Gastroesophageal sphincter (tissue), 4 donors: ENCODE measurements at regions not wholly inside any gene's neighbourhood (a gene's known extent, or its start where the extent isn't known, plus 50 kb on each side); places are given as distances from the start of the nearest gene placed in this dataset.

Experiments
- ATAC-seq: fragments of 150-250 bp; one replicate; pipeline ENCODE4 v1.9.1; 2016; ENCODE audit warnings: mild to moderate bottlenecking, moderate library complexity
- H3K27ac ChIP-seq, 4 donors: fragments of 200-600 bp; sonication (generic) in 3 of 4; 1 replicate in 3 of 4; 2 replicates in 1 of 4; pipeline ENCODE4 v1.5.1; 2016 to 2019
- H3K27me3 ChIP-seq: fragments of 200-600 bp; sonication (generic); one replicate; pipeline ENCODE4 v1.5.1; 2019
- H3K36me3 ChIP-seq, 2 donors: fragments of 200-600 bp; sonication (generic); one replicate each; pipeline ENCODE4 v1.5.1; 2019; ENCODE audit warnings: control low read depth in 1 of 2
- H3K4me1 ChIP-seq, 3 donors: fragments of 200-600 bp; sonication (generic); 1 replicate in 2 of 3; 2 replicates in 1 of 3; pipeline ENCODE4 v1.5.1; 2016 to 2019; ENCODE audit warnings: control low read depth in 2 of 3
- H3K4me3 ChIP-seq, 2 donors: fragments of 200-600 bp; sonication (generic); one replicate each; pipeline ENCODE4 v1.5.1; 2019; ENCODE audit warnings: mild to moderate bottlenecking in 1 of 2, moderate library complexity in 1 of 2
- H3K9me3 ChIP-seq, 3 donors: fragments of 200-600 bp; sonication (generic); one replicate each; pipeline ENCODE4 v1.5.1; 2017 to 2019; ENCODE audit warnings: control low read depth in 2 of 3
- EP300 ChIP-seq: sonication (generic); formaldehyde crosslinking; IDR thresholded peaks from one replicate; pipeline ENCODE4 v1.6.1; 2017; ENCODE audit warnings: antibody characterized with exemption, mild to moderate bottlenecking
- POLR2A ChIP-seq, 2 donors: fragments of 450-650 bp; IDR thresholded peaks; one replicate each; pipeline ENCODE4 v1.6.1; 2017; ENCODE audit warnings: antibody characterized with exemption in 2 of 2, mild to moderate bottlenecking in 2 of 2, moderate library complexity in 1 of 2
- POLR2AphosphoS5 ChIP-seq: sonication (generic); formaldehyde crosslinking; IDR thresholded peaks from one replicate; pipeline ENCODE4 v1.6.1; 2017; ENCODE audit warnings: antibody characterized with exemption
- WGBS, 2 donors: methylation state at CpG; one replicate each; pipeline ENCODE4 v1.1.5; 2018; ENCODE audit warnings: low coverage in 1 of 2; 5-methylcytosine and 5-hydroxymethylcytosine counted together
- TF ChIP-seq, protein P1 (sequence below), 4 experiments: fragments of 200-600 bp in 2 of 4; fragments of 450-650 bp in 2 of 4; sonication (generic) in 1 of 4; IDR thresholded peaks; one replicate each; pipeline ENCODE4 v1.5.1; 2017 to 2019; ENCODE audit warnings: antibody characterized with exemption in 4 of 4, mild to moderate bottlenecking in 2 of 4, moderate library complexity in 2 of 4

DNA sequence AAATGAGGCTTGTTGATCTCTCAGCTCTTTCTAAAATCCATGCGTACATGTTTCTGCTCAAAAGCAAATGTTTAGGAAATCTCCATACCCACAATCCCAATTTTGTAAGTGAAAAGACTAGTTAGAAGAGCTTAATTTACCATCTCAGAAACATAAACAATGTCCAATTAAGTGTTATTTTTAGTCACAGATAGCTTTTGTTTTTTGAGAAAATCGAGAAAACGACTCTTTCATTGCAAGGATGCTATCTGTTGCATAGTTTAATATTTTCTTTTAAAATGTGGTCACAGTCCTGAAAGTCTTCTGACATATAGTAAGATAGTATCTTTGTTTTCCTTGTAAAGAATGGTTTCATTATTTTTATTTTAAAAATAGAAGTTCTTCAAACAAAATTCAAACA lies 338.0 kb upstream of the DAB2 start:
- Histone ChIP-seq H3K4me3 (no peak overlapping the region), H3K27ac (no peak overlapping the region), H3K4me1 (no peaks in the 10 kb centered on the region), H3K9me3 (no peaks in the 10 kb centered on the region), H3K36me3 (no peaks in the 10 kb centered on the region), H3K27me3 (no peaks in the 10 kb centered on the region)
- WGBS, 2 donors: 73 to 88% methylated on average over 2 to 3 of the region's 3 CpGs
- TF ChIP-seq, protein P1, sequence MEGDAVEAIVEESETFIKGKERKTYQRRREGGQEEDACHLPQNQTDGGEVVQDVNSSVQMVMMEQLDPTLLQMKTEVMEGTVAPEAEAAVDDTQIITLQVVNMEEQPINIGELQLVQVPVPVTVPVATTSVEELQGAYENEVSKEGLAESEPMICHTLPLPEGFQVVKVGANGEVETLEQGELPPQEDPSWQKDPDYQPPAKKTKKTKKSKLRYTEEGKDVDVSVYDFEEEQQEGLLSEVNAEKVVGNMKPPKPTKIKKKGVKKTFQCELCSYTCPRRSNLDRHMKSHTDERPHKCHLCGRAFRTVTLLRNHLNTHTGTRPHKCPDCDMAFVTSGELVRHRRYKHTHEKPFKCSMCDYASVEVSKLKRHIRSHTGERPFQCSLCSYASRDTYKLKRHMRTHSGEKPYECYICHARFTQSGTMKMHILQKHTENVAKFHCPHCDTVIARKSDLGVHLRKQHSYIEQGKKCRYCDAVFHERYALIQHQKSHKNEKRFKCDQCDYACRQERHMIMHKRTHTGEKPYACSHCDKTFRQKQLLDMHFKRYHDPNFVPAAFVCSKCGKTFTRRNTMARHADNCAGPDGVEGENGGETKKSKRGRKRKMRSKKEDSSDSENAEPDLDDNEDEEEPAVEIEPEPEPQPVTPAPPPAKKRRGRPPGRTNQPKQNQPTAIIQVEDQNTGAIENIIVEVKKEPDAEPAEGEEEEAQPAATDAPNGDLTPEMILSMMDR (IDR thresholded peaks at IDR 0.05): no peak
- TF ChIP-seq EP300: no peak
- no peak for TF ChIP-seq POLR2A (IDR thresholded peaks at IDR 0.05)
- no peak for TF ChIP-seq POLR2AphosphoS5
- ATAC-seq: no peak

DNA sequence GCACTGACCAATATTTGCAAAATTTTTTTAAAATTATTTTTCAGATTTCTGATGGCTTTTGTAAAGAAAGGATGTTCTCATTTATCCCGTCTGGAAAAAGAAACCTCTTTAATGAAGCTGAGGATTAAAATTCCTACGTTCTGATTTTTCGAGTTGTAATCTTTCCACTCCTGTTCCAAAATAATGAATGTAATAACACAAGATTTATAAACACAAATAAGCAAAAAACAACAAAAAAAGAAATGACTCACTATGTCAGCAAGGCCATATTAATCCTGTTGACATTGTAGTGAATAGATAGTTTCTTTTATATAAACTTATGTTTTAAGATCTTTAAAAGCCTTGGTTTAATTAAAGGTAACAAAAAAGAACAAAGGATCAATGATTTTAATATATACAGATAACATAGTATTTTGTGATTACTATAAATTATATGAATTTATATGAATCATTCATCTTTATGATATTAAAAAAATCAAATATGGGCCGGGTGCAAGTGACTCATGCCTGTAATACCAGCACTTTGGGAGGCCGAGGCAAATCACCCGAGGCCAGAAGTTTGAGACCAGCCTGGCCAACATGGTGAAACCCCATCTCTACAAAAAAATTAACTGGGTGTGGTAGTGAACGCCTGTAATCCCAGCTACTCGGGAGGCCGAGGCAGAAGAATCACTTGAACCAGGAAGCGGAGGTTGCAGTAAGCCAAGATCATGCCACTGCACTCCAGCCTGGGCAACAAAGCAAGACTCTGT lies 336.6 kb upstream of the DAB2 start:
- H3K9me3 ChIP-seq: no peaks in the 10 kb centered on the region
- H3K4me3 ChIP-seq: no peak overlapping the region
- no peaks in the 10 kb centered on the region for H3K4me1 ChIP-seq
- 64 to 65% methylated on average over 6 of the region's 10 CpGs for WGBS, 2 donors
- H3K27ac ChIP-seq: peak overlapping the region in 2 of 4 donors; percentile 25 to 45
- no peaks in the 10 kb centered on the region for H3K36me3 ChIP-seq
- H3K27me3 ChIP-seq: no peaks in the 10 kb centered on the region
- no peak for ATAC-seq
- TF ChIP-seq POLR2AphosphoS5 (no peak), EP300 (no peak), POLR2A (IDR thresholded peaks at IDR 0.05) (no peak)
- TF ChIP-seq, protein P1 (IDR thresholded peaks at IDR 0.05): no peak

DNA sequence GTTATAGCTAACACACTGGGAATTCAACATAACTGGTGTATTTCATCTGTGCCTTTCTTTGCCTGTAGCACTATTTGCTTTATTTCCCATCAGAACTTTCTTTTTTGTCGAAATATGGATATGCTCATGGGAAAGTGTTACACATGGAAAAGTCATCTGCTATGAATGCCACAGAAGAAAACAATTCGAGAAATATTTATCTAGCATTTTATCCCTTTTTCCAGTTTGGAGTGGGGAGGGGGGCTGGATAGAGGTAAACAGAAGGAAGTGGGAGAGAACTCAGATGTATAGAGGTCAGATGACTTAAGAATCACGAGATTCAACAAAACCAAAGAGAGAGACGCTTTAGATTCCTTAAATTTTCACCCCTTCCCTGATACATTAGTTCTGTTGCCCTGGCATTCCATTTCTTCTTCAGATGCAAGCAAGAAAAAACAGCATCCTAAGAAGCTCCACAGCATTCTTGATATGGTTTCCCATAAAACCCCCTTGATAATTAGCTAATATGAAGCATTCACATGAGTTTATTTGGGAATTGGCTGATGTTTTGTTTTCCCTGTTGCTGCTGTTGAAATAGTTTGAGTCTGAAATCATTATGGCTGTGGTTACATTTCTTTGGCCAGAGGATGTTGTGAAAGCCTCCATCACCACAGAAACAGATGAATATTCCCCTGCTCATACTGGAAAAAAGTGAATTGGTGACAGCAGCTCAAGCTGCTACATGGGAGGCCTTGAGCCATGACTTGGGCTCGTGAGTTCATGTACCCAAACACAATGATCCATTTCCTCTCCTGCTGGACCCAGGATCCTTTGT lies 335.8 kb upstream of the DAB2 start:
- Histone ChIP-seq H3K36me3 (no peaks in the 10 kb centered on the region), H3K27ac (peak overlapping the region in 3 of 4 donors; percentile 25 to 66 (median 58)), H3K4me3 (no peak overlapping the region), H3K27me3 (no peaks in the 10 kb centered on the region), H3K4me1 (no peaks in the 10 kb centered on the region), H3K9me3 (no peaks in the 10 kb centered on the region)
- TF ChIP-seq POLR2A (IDR thresholded peaks at IDR 0.05): no peak
- TF ChIP-seq, protein P1 (IDR thresholded peaks at IDR 0.05): no peak
- TF ChIP-seq POLR2AphosphoS5: peak; percentile 28
- no peak for TF ChIP-seq EP300
- ATAC-seq: peak; percentile 93
- WGBS, 2 donors: 37 to 48% methylated on average over 5 of the region's 5 CpGs

DNA sequence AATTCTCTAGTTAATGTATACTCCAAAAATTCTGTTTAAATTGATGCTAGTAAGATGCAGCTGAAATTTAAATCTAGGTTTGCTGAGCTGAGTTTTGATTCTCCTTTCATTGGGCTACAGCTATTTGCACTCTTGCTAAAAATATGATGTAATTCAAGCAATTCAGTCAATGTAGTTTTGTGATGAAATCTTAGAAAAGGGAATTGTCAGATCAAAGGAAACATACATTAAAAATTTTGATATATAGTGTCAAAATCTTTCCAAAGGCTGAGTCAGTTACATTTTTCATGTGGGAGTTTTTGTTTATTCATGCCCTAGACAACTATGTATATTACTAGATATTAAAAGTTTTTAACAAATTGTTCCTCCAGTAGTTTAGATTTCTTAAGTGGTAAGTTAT lies 334.9 kb upstream of the DAB2 start:
- no peaks in the 10 kb centered on the region for H3K4me1 ChIP-seq
- no peak overlapping the region for H3K27ac ChIP-seq
- H3K9me3 ChIP-seq: no peaks in the 10 kb centered on the region
- no peaks in the 10 kb centered on the region for H3K36me3 ChIP-seq
- TF ChIP-seq, protein P1 (IDR thresholded peaks at IDR 0.05): no peak
- TF ChIP-seq POLR2A (IDR thresholded peaks at IDR 0.05) (no peak), POLR2AphosphoS5 (no peak)
- H3K4me3 ChIP-seq: no peak overlapping the region
- ATAC-seq: no peak
- no peaks in the 10 kb centered on the region for H3K27me3 ChIP-seq

DNA sequence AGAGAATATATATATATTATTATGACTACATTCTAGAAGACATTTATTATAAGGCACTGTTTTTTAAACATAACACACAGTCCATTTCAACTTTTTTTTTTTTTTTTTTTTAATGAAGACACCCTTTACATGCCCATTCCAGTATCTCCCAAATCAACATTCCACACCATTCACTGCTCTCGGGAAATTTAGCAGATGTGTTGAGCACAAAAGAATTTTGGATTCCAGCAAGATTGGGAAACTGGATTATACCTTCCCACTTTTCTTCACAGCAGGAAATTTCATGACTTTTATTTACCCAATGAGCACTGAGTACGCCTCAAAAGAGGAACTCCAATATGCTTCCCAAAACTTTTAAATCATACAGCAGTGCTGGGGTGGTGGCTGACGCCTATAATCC lies 333.6 kb upstream of the DAB2 start:
- no peak overlapping the region for H3K4me3 ChIP-seq
- H3K36me3 ChIP-seq: no peaks in the 10 kb centered on the region
- no peaks in the 10 kb centered on the region for H3K9me3 ChIP-seq
- 92 to 100% methylated on average over 2 to 3 of the region's 3 CpGs for WGBS, 2 donors
- no peaks in the 10 kb centered on the region for H3K27me3 ChIP-seq
- TF ChIP-seq POLR2AphosphoS5 (no peak), POLR2A (IDR thresholded peaks at IDR 0.05) (no peak), EP300 (no peak)
- TF ChIP-seq, protein P1 (IDR thresholded peaks at IDR 0.05): no peak
- H3K27ac ChIP-seq: no peak overlapping the region
- no peaks in the 10 kb centered on the region for H3K4me1 ChIP-seq
- ATAC-seq: no peak
